ENCODE measurements at regions not wholly inside any gene's neighbourhood (a gene's known extent, or its start where the extent isn't known, plus 50 kb on each side); places are given as distances from the start of the nearest gene placed in this dataset.
"Not testable (repeated sequence)": the region's sequence is repeated elsewhere in the genome, so short reads cannot be mapped to it uniquely, and the experiment has no call there.

GRCh38 chr11:103800406-103801114, 235.9 kb upstream of the DDI1 start:
- no peak for DNase-seq (ENCODE audit: low read depth in 2 of 3, low spot score in 1 of 3)

DNA sequence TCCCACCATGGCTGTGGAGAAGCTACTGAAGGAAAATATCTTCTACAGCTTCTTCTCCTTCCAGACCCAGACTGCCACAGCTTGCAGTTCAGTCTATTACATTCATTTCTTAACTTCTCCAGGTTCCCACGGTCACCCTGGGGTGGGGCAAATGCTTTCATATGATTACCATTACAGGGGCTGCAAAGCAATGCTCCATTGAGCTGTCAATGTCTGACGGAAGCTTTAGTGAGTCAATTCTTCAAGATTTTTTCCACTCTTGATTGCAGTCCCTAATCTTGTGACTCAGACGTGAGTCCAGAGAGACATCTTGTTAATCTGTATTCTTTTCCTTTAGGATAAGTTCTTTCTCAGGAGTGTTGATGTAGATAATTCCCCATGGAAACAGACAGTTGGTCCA, 233.4 kb upstream of the DDI1 start:
- DNase-seq (ENCODE audit: low read depth in 2 of 3, low spot score in 1 of 3) = no peak

- DNase-seq (ENCODE audit: low read depth in 2 of 3, low spot score in 1 of 3) = no peak
Measured at GRCh38 chr11:103805688-103806009, 230.8 kb upstream of the DDI1 start.

GRCh38 chr11:103806130-103806895, 230.1 kb upstream of the DDI1 start:
- DNase-seq (ENCODE audit: low read depth in 2 of 3, low spot score in 1 of 3) = no peak

DNA sequence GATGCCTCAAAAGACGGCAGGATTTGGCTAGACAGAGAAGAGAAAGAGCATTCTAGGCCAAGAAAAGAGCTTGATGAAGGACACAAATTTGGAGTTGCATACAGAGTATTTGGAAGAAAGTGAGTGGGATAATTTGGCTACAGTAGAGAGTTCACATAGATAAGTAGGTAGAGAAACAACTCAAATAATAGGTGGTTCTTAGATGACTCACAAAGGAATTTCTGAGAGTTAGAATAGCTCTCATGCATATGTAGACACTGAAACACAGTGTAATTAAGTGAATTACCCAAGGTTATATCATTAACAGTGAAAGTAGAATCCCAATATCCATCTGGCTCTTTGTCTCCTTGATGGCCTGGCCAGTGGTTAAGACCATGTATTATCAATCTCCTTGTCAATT, 228.6 kb upstream of the DDI1 start:
- no peak for DNase-seq (ENCODE audit: low read depth in 2 of 3, low spot score in 1 of 3)

GRCh38 chr11:103808252-103808651, 228.2 kb upstream of the DDI1 start:
- DNase-seq (ENCODE audit: low read depth in 2 of 3, low spot score in 1 of 3) = no peak

DNA sequence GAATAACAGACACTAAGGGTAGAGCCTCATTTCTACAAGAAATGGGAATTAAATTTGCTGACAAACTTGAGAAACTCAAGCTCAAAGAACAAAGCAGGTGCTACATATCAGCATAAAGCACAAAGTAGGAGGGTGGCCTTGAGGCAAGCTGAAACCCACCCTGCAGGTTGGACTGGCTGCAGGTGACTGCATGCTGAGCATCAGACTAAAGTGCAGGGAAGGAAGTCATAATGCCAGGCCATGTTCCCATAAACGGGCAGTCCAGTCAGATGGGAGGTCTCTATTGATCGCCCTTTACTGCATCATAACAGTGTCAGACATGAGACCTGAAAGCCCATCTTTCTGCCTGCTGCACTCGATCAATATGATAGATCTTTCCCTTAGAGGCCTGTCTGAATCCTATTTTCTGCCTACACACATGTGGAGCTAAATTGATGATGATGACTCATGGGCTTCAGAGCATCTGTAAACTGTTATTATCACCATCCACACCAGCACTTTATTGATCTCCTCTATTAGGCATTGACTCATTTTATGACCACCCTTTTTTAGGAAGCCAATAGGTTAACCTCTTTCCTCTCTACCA, 224.5 kb upstream of the DDI1 start:
- no peak for DNase-seq (ENCODE audit: low read depth in 2 of 3, low spot score in 1 of 3)

GRCh38 chr11:103812680-103813079, 223.8 kb upstream of the DDI1 start:
- no peak for DNase-seq (ENCODE audit: low read depth in 2 of 3, low spot score in 1 of 3)

DNA sequence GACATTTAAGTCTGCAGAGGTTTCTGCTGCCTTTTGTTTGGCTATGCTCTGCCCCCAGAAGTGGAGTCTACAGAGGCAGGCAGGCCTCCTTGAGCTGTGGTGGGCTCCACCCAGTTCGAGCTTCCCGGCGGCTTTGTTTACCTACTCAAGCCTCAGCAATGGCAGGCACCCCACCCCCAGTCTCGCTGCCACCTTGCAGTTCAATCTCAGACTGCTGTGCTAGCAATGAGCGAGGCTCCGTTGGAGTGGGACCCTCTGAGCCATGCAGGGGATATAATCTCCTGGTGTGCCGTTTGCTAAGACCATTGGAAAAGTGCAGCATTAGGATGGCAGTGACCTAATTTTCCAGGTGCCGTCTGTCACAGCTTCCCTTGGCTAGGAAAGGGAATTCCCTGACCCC, 216.1 kb upstream of the DDI1 start:
- DNase-seq (ENCODE audit: low read depth in 2 of 3, low spot score in 1 of 3) = not testable (repeated sequence)

DNA sequence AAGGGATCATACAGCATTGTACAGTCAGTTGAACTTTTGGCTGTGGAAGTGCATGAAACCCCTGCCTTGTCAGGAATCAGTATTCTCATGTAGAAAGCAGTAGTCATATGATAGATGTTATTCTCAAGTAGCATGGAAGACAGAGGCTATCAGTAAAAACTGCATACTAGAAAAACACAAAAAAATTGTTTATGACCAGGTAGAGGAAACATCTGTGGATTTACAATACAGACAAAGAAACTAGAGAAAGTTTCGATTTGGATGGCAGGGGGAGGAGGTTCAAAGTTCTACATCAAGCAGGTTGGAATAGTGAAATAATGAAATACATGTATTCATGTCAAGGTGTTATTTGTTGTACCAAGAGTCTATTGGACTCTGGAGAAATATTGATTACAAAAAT, 212.3 kb upstream of the DDI1 start:
- no peak for DNase-seq (ENCODE audit: low read depth in 2 of 3, low spot score in 1 of 3)

- DNase-seq (ENCODE audit: low read depth in 2 of 3, low spot score in 1 of 3) = no peak
Measured at GRCh38 chr11:103825469-103825868, 211.0 kb upstream of the DDI1 start.

DNA sequence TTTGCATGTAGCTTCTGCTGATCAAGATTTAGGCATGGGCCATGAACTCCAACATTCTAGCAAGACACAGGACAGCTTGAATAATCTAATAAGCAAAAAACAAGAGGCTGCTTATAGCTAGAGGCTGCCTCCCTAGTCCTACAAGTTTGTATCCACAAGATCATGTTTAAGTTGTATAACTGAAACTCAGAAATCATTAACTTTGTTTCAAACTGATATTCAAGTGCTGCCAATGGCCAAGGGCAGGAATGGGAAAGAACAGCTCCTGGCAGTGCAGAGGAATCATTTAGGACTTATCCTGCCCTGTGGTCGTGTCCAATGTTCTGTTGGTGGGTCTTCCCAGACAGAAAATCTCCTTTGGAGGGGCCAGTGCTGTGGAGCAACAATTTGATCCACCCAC, 209.6 kb upstream of the DDI1 start:
- DNase-seq (ENCODE audit: low read depth in 2 of 3, low spot score in 1 of 3) = no peak

DNA sequence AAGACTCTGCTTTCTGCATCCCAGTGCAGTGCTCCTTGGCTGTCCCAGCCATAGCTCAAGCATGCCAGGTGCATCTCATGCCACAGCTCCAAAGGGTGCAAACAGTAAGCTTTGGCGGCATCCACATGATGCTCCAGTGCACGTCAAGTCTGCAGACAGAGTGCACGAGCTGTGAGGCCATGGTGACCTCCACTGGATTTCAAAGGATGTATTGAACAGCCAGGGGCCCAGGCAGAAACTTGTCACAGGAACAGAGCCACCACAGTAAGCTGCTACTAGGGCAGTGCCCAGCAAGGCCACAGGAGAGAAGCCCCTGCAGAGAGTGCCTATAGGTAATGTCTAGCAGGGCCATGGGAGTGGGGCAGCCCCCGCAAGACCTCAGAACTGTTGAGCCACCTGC, 206.8 kb upstream of the DDI1 start:
- DNase-seq (ENCODE audit: low read depth in 2 of 3, low spot score in 1 of 3) = no peak

DNA sequence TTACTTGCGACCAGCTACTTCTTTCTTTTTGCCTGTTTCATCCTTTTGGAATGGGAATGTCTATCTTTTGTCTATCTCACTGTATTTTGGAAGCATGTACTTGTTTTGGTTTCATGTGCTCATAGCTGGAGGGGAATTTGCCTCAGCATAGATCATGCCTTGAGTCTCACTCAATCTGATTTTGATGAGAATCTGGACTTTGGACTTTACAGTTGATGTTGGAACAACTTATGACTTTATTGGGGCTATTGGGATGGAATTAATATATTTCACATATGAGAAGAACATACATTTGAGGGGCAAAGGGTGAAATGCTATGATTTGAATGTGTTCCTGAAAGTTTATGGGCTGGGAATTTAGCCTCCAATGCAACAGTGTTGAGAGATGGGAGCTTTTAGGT, 206.2 kb upstream of the DDI1 start:
- no peak for DNase-seq (ENCODE audit: low read depth in 2 of 3, low spot score in 1 of 3)

GRCh38 chr11:103832762-103833161, 203.7 kb upstream of the DDI1 start:
- DNase-seq (ENCODE audit: low read depth in 2 of 3, low spot score in 1 of 3) = no peak

DNA sequence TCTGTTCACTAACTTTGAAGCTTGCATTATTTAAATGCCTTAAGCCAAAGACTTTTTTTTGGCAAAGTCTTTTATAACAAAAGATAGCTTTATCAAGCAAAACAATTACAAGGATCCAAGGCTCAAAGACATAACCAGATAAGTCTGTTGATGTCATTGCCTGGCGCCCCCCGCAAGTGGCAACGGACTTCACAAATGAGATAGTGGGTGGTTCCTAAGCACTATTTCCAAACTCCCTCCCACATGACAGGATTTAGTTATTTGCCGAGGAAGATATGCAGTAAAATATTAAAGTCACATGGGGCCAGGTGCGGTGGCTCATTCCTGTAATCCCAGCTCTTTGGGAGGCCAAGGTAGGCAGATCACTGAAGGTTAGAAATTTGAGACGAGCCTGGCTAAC, 194.2 kb upstream of the DDI1 start:
- no peak for DNase-seq (ENCODE audit: low read depth in 2 of 3, low spot score in 1 of 3)

DNA sequence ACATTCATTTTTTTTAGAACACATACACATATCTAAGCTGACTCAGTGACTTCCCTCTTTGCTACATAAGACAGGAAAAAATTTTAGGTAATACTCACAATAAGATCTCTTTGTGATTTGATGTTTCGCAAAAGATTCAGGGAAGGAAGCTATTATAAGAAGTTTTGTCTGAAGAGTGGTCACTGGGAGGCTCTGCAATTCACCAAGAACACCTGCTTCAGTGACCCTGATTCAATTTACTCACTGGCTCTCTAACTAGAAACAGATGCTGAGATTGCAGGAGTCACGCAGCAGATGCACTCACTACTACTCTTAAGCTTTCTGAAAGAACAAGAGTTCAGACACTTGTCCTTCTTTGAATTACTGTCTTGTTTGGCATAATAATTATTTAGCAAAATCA, 193.6 kb upstream of the DDI1 start:
- no peak for DNase-seq (ENCODE audit: low read depth in 2 of 3, low spot score in 1 of 3)

GRCh38 chr11:103844327-103845215, 191.9 kb upstream of the DDI1 start:
- no peak for DNase-seq (ENCODE audit: low read depth in 2 of 3, low spot score in 1 of 3)

GRCh38 chr11:103845331-103845730, 191.1 kb upstream of the DDI1 start:
- DNase-seq (ENCODE audit: low read depth in 2 of 3, low spot score in 1 of 3) = no peak

DNA sequence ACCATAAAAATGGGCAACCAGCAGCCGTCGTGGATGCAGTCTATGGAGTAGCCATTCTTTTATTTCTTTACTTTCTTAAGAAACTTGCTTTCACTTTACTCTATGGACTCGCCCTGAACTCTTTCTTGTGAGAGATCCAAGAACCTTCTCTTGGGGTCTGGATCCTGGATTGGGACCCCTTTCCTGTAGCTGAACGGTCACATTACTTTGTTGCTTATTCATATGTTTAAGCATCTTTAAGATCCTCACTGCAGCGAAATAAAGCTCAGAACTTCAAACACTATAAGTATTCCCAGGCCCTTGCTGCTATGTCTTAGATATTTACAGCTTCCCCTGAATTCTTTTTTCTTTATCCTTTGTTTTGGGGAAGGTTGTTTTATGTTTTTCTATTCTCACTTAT, 187.8 kb upstream of the DDI1 start:
- no peak for DNase-seq (ENCODE audit: low read depth in 2 of 3, low spot score in 1 of 3)

DNA sequence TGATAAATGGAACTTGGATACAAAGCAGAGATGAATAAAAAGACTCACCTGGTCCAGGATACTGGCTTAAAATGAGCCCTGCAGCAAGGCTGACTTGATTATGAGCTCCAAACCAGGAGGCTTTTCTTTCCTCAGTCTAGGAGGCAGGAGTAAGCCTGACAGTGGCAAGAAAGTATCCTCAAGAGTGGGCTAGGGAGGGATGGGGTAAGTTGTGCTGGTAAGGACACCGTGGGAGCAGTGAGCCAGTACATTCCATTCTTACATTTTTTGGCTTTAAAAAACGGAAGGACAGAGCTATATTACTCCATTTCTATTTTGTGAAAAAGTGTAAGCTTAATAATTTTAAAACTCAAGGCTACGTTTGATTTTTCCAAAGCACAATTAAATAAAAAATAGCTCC, 187.1 kb upstream of the DDI1 start:
- no peak for DNase-seq (ENCODE audit: low read depth in 2 of 3, low spot score in 1 of 3)
